Glutamatergic neuron (in vitro differentiated cells): ENCODE measurements at regions not wholly inside any gene's neighbourhood (a gene's known extent, or its start where the extent isn't known, plus 50 kb on each side); places are given as distances from the start of the nearest gene placed in this dataset.

Source experiments
- DNase-seq: peaks from one replicate; pipeline ENCODE4 v3.0.0; 2022
- H3K27ac Mint-ChIP-seq: one replicate; pipeline ENCODE4 v1.8.0; 2020; ENCODE audit warnings: mild to moderate bottlenecking, mixed read lengths, inconsistent platforms; ENCODE audit not compliant: unreplicated experiment
- H3K27me3 Mint-ChIP-seq: one replicate; pipeline ENCODE4 v1.8.0; 2020; ENCODE audit warnings: mild to moderate bottlenecking, moderate library complexity, mixed read lengths, inconsistent platforms; ENCODE audit not compliant: unreplicated experiment
- H3K36me3 Mint-ChIP-seq: one replicate; pipeline ENCODE4 v1.8.0; 2020; ENCODE audit warnings: mild to moderate bottlenecking, mixed read lengths, inconsistent platforms; ENCODE audit not compliant: unreplicated experiment
- H3K4me1 Mint-ChIP-seq: one replicate; pipeline ENCODE4 v1.8.0; 2020; ENCODE audit warnings: mild to moderate bottlenecking, low read depth, mixed read lengths, inconsistent platforms; ENCODE audit not compliant: unreplicated experiment
- H3K4me3 Mint-ChIP-seq: one replicate; pipeline ENCODE4 v1.8.0; 2020; ENCODE audit warnings: mild to moderate bottlenecking, mixed read lengths, inconsistent platforms; ENCODE audit not compliant: unreplicated experiment
- H3K9me3 Mint-ChIP-seq: one replicate; pipeline ENCODE4 v1.8.0; 2020; ENCODE audit warnings: mild to moderate bottlenecking, moderate library complexity, mixed read lengths, inconsistent platforms; ENCODE audit not compliant: unreplicated experiment
- TF ChIP-seq, protein P1 (sequence below): fragments of 200-600 bp; sonication (generic); IDR thresholded peaks from one replicate; pipeline ENCODE4 v1.5.0; 2021; ENCODE audit not compliant: partially characterized antibody, unreplicated experiment

DNA sequence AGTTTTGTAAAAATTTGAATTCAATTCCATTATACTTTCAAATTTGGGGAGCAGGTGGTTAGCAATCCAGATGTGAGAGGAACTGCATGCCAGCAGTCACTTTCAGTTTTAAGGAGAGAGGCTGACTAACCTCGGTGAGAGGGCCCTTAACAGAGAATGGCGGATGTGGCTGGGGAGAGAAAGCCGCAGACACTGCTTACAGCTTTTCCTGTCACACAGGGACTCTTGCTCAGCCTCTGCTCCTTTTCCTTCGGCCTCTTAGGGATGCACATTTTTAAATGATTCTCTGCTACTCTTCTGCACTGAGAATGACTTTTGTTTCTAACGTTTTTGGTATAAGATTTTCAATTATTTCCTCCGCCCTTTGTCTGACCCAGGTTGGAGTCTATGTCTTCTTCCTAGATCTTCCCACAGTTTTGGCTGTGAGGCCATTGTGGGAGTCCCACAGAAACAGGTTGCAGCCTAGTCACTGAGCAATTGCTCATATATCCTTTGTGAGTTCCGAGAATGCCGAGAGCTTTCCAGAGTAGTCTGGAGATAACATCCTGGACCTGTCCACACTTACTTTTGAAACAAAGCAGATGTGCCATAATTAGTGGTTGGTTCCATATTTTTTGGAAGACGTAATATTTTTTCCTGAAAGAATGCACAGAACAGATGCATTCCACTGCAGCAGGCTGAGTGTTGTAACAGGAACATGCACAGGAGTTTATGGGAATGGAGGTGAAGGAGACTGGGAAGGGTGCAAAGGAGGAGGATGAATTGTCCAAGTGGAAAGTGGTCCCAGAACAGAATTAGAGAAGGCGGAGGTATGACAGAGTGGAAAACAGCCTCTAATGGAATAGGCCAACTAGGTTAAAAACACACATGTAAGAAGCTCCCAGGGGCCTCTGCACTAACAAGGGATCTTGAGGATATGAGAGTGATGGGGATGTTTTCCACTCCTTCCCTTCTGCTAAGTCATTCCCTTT lies 168.0 kb upstream of the ZNF32 start:
- peaks cover 3% of the 10 kb centered on the region for H3K9me3 Mint-ChIP-seq

DNA sequence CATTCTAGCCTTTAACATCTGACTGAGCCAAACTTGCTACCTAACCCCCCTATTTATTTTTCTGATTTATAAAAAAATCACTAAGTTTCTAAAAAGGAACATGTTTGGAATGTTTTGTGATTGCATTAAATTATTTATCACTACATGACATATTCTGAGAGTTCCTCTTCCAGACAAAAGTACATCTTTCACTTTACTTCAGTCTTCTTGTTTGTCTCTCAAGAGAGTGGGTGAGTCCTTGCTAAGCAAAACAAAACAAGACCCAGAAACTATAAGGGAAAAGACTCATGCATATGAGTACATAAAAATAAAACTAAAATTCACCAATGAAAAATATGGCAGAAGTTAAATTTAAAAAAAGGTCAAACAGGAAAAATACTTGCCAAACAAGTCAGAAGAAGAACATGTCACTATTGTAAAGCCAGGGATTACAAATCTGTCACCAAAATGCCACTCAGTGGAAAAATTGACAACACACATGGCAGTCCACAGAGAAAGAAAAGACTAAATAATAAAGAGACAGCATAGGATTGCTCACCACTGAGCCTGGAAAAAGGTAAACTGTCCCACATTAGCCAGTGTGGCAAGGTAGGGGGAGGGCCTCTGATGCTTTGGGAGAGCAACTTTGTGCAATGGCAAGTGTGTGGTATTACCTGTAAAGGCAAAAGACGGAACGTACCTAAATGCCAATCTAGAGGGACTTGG lies 166.7 kb upstream of the ZNF32 start:
- Mint-ChIP-seq H3K9me3 (peaks cover 3% of the 10 kb centered on the region), H3K27ac (no peak overlapping the region), H3K4me1 (peaks cover 7% of the 10 kb centered on the region), H3K36me3 (no peaks in the 10 kb centered on the region), H3K4me3 (no peak overlapping the region), H3K27me3 (no peaks in the 10 kb centered on the region)
- no peak for DNase-seq
- TF ChIP-seq, protein P1, sequence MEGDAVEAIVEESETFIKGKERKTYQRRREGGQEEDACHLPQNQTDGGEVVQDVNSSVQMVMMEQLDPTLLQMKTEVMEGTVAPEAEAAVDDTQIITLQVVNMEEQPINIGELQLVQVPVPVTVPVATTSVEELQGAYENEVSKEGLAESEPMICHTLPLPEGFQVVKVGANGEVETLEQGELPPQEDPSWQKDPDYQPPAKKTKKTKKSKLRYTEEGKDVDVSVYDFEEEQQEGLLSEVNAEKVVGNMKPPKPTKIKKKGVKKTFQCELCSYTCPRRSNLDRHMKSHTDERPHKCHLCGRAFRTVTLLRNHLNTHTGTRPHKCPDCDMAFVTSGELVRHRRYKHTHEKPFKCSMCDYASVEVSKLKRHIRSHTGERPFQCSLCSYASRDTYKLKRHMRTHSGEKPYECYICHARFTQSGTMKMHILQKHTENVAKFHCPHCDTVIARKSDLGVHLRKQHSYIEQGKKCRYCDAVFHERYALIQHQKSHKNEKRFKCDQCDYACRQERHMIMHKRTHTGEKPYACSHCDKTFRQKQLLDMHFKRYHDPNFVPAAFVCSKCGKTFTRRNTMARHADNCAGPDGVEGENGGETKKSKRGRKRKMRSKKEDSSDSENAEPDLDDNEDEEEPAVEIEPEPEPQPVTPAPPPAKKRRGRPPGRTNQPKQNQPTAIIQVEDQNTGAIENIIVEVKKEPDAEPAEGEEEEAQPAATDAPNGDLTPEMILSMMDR, result no peak

More for the DNA sequence above, 168.0 kb upstream of the ZNF32 start:
- no peak for DNase-seq
- Mint-ChIP-seq H3K36me3 (no peaks in the 10 kb centered on the region), H3K4me1 (peaks cover 7% of the 10 kb centered on the region), H3K27me3 (no peaks in the 10 kb centered on the region), H3K4me3 (no peak overlapping the region), H3K27ac (no peak overlapping the region)
- TF ChIP-seq, protein P1, result no peak

DNA sequence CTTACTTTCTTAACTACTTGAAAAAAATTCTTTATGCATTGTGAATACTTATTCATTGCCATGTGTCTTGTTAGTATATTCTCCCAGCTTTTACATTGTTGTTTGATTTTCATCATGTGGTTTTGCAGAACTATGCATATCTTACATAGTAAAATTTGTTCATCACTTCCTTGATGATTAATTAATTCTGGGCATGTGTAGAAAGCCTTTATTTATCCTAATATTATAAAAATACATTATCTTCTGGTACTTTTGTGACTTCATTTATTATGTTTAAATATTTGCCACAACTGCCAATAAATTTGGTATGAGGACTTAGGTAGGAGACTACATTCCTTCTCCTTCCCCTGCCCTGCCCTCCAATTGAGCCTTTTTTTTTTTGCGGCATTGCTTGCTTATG lies 166.0 kb upstream of the ZNF32 start:
- no peaks in the 10 kb centered on the region for H3K27me3 Mint-ChIP-seq
- H3K4me3 Mint-ChIP-seq, result no peak overlapping the region
- H3K27ac Mint-ChIP-seq, result no peak overlapping the region
- H3K4me1 Mint-ChIP-seq, result peaks cover 7% of the 10 kb centered on the region
- H3K36me3 Mint-ChIP-seq, result no peaks in the 10 kb centered on the region
- no peak for DNase-seq
- H3K9me3 Mint-ChIP-seq, result no peaks in the 10 kb centered on the region
- TF ChIP-seq, protein P1, result no peak

DNA sequence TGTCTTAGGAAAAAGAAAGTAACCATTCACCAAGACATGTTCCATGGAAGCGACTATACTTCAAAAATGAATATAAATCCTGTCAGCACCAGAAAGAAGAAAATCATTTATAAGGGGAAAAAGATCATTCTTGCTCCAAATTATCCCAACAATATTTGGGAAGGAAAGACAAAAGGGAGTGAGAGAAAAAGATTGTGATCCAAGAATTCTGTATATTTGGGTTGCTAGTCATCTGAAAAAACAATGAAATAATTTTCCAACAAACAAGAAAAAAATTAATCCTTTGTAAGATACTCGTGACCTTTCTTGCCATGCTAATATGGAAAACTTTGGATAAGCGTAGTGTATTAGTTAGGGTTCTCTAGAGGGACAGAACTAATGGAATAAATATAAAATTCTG lies 163.2 kb upstream of the ZNF32 start:
- TF ChIP-seq, protein P1, result no peak
- Mint-ChIP-seq H3K4me3 (no peak overlapping the region), H3K4me1 (peaks cover 7% of the 10 kb centered on the region), H3K27me3 (no peaks in the 10 kb centered on the region), H3K9me3 (no peaks in the 10 kb centered on the region), H3K36me3 (no peaks in the 10 kb centered on the region), H3K27ac (no peak overlapping the region)
- DNase-seq, result no peak
